Activated naive CD4-positive, alpha-beta T cell treated with anti-CD3 and anti-CD28 coated beads, Interleukin-2, amount 50 U/mL, for 24 hours (primary cell): ENCODE measurements at regions not wholly inside any gene's neighbourhood (a gene's known extent, or its start where the extent isn't known, plus 50 kb on each side); places are given as distances from the start of the nearest gene placed in this dataset.
"Not testable (repeated sequence)": the region's sequence is repeated elsewhere in the genome, so short reads cannot be mapped to it uniquely, and the experiment has no call there.

Source experiments
- H3K27ac Mint-ChIP-seq: one replicate; pipeline ENCODE4 v1.8.0; 2021; ENCODE audit warnings: mild to moderate bottlenecking, mixed read lengths
- H3K27me3 Mint-ChIP-seq: one replicate; pipeline ENCODE4 v1.8.0; 2021; ENCODE audit warnings: mixed read lengths
- H3K36me3 Mint-ChIP-seq: one replicate; pipeline ENCODE4 v1.8.0; 2021; ENCODE audit warnings: mixed read lengths
- H3K4me1 Mint-ChIP-seq: one replicate; pipeline ENCODE4 v1.8.0; 2021; ENCODE audit warnings: mixed read lengths
- H3K4me3 Mint-ChIP-seq: one replicate; pipeline ENCODE4 v1.8.0; 2021; ENCODE audit warnings: mild to moderate bottlenecking, mixed read lengths
- H3K9me3 Mint-ChIP-seq: one replicate; pipeline ENCODE4 v1.8.0; 2021; ENCODE audit warnings: mixed read lengths

- H3K4me1 Mint-ChIP-seq = no peaks in the 10 kb centered on the region
- H3K27ac Mint-ChIP-seq = no peak overlapping the region
- no peaks in the 10 kb centered on the region for H3K36me3 Mint-ChIP-seq
- H3K4me3 Mint-ChIP-seq = no peak overlapping the region
- H3K27me3 Mint-ChIP-seq = peaks cover 8% of the 10 kb centered on the region
- H3K9me3 Mint-ChIP-seq = peaks cover 2% of the 10 kb centered on the region
Observed at GRCh38 chr3:98644168-98644567, 50.8 kb upstream of the CPOX start.

GRCh38 chr3:98645039-98645438 is 51.6 kb upstream of the CPOX start:
- Mint-ChIP-seq H3K27ac (no peak overlapping the region), H3K4me1 (no peaks in the 10 kb centered on the region), H3K27me3 (peaks cover 8% of the 10 kb centered on the region), H3K9me3 (no peaks in the 10 kb centered on the region), H3K36me3 (no peaks in the 10 kb centered on the region), H3K4me3 (no peak overlapping the region)

DNA sequence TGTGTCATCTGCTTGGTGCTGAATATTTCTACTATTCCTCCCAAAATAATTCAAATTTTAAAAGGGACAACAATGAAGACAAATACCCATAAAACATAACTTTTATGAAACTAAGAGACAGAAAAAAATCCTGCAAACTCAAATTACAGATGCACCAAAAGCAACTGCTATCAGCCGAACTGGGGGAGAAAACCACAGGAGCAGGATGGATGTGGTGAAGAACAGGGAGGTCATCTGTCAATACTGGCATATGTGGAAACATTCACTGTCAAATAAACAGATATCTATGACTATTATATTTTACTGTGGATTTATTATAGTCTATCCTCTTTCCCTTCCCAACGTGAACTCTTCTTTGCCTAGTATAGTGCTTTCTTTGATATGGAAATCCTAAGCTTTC is 53.3 kb upstream of the CPOX start:
- Mint-ChIP-seq H3K9me3 (no peaks in the 10 kb centered on the region), H3K27ac (no peak overlapping the region), H3K27me3 (peaks cover 8% of the 10 kb centered on the region), H3K4me1 (peaks cover 7% of the 10 kb centered on the region), H3K4me3 (no peak overlapping the region), H3K36me3 (no peaks in the 10 kb centered on the region)

GRCh38 chr3:98647197-98647596 is 53.8 kb upstream of the CPOX start:
- H3K4me3 Mint-ChIP-seq = no peak overlapping the region
- H3K27me3 Mint-ChIP-seq = peaks cover 8% of the 10 kb centered on the region
- no peaks in the 10 kb centered on the region for H3K9me3 Mint-ChIP-seq
- H3K36me3 Mint-ChIP-seq = no peaks in the 10 kb centered on the region
- H3K4me1 Mint-ChIP-seq = peaks cover 10% of the 10 kb centered on the region
- no peak overlapping the region for H3K27ac Mint-ChIP-seq

- Mint-ChIP-seq H3K27me3 (no peaks in the 10 kb centered on the region), H3K27ac (peak overlapping the region; percentile 52), H3K4me1 (peaks cover 10% of the 10 kb centered on the region), H3K36me3 (no peaks in the 10 kb centered on the region), H3K4me3 (no peak overlapping the region), H3K9me3 (no peaks in the 10 kb centered on the region)
Observed at GRCh38 chr3:98650971-98651779, 57.8 kb upstream of the CPOX start.

- no peaks in the 10 kb centered on the region for H3K9me3 Mint-ChIP-seq
- no peak overlapping the region for H3K27ac Mint-ChIP-seq
- no peaks in the 10 kb centered on the region for H3K27me3 Mint-ChIP-seq
- peaks cover 10% of the 10 kb centered on the region for H3K4me1 Mint-ChIP-seq
- no peaks in the 10 kb centered on the region for H3K36me3 Mint-ChIP-seq
- no peak overlapping the region for H3K4me3 Mint-ChIP-seq
Observed at GRCh38 chr3:98651780-98652077, 58.3 kb upstream of the CPOX start.

DNA sequence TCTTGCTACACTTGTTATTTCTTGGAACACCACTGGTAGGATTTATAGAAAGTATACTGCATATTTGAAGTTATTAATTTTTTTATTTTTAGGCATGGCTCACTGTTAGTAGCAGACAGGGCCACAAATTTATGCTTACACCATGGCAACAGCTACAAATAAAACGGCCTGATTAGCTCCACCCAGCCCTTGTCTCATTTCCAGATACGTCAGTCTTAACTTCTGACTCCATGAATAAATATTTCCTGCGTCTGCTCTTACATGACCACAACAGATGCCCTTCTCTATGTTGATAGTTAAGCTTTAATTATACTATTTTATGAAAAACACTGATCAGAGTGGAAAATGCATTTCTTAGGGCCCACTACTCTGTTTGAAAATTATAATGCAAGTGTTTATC is 62.3 kb upstream of the CPOX start:
- H3K27me3 Mint-ChIP-seq = peaks cover 19% of the 10 kb centered on the region

DNA sequence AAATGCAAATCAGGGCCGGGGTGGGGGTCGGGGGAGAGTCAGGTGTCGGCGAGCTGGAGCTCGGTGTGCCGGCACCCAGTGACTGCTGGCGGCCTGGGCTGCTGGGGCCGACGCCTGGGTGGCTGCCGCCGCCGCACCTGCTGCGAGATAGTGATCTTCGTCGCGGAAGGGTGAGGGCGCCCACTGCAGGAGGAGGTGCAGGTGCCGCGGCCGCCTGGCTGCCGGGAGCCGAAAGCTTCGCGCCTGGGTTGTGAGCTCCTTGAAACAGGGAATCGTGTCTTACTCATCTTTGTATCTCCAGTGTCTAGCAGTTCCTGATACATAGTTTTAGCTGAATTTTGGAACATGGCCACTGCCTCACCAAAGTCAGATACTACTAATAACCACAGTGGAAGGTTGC is 64.0 kb upstream of the CPOX start:
- Mint-ChIP-seq H3K36me3 (no peaks in the 10 kb centered on the region), H3K27ac (no peak overlapping the region), H3K4me3 (no peak overlapping the region), H3K4me1 (peaks cover 4% of the 10 kb centered on the region), H3K27me3 (peaks cover 19% of the 10 kb centered on the region), H3K9me3 (no peaks in the 10 kb centered on the region)

More for the DNA sequence above, 62.3 kb upstream of the CPOX start:
- no peaks in the 10 kb centered on the region for H3K36me3 Mint-ChIP-seq
- no peak overlapping the region for H3K4me3 Mint-ChIP-seq
- H3K9me3 Mint-ChIP-seq = no peaks in the 10 kb centered on the region
- H3K27ac Mint-ChIP-seq = no peak overlapping the region
- H3K4me1 Mint-ChIP-seq = peaks cover 14% of the 10 kb centered on the region

DNA sequence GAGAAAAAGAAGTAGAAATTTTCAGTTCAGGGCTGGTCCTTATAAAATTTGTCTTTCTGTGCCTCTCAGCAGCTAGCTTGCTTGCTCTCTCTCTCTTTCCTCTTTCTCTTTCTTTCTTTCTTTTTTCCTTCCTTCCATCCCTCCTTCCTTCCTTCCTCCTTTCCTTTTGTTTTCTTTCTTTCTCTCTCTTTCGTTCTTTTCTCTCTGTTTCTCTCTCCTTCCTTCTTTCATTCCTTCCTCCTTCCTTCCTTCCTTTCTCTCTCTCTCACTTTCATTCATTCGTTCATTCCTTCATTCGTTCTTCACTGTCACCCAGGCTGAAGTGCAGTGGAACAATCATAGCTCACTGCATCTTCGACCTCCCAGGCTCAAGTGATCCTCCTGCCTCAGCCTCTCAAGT is 69.3 kb upstream of the CPOX start:
- Mint-ChIP-seq H3K27me3 (peaks cover 25% of the 10 kb centered on the region), H3K36me3 (no peaks in the 10 kb centered on the region), H3K27ac (peak overlapping the region; percentile 10), H3K4me1 (peaks cover under 1% of the 10 kb centered on the region), H3K4me3 (no peak overlapping the region), H3K9me3 (no peaks in the 10 kb centered on the region)

DNA sequence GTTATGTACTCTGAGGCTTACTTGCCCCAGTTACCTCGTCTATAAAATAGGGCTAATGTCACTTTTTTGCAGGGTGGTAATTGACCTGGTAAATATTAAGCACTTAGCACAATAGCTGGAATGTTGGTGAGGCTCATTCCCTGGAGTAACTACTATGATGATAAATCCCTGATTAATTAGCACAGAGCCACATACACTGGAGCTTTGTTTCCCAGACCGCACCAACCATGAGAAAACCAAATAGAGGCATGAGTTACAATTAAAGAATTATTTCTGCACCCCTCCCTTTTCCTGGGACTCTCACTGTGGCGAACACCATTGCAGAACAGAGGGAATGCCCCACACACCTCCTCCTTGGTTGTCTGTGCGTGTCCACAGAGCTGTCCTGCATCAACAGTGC is 76.6 kb upstream of the CPOX start:
- Mint-ChIP-seq H3K27me3 (peaks cover 4% of the 10 kb centered on the region), H3K4me3 (no peak overlapping the region), H3K36me3 (no peaks in the 10 kb centered on the region), H3K4me1 (no peaks in the 10 kb centered on the region), H3K27ac (no peak overlapping the region), H3K9me3 (no peaks in the 10 kb centered on the region)

DNA sequence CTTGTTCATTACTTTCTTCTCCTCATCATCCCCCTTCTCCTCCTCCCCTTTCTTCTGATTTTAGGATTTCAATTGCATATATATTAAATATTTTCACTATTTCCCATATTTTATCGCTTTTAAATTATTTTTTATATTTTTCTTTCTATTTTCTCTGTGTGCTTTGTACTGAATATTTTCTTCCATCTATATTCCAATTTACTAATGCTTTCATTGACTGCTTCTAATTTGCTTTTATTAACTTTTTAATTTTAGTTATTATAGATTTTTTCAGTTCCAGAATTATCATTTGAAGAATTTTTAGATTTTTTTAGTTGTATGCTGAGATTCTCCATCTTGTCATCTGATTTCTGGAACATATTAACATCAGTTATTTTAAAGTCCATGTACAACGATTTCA is 83.2 kb upstream of the ST3GAL6 start:
- H3K4me1 Mint-ChIP-seq = no peaks in the 10 kb centered on the region
- no peak overlapping the region for H3K27ac Mint-ChIP-seq
- H3K36me3 Mint-ChIP-seq = no peaks in the 10 kb centered on the region
- H3K4me3 Mint-ChIP-seq = no peak overlapping the region
- H3K9me3 Mint-ChIP-seq = peaks cover 6% of the 10 kb centered on the region
- peaks cover 3% of the 10 kb centered on the region for H3K27me3 Mint-ChIP-seq

- H3K36me3 Mint-ChIP-seq = no peaks in the 10 kb centered on the region
- no peak overlapping the region for H3K27ac Mint-ChIP-seq
- H3K4me1 Mint-ChIP-seq = no peaks in the 10 kb centered on the region
- no peak overlapping the region for H3K4me3 Mint-ChIP-seq
- H3K27me3 Mint-ChIP-seq = peaks cover 3% of the 10 kb centered on the region
- H3K9me3 Mint-ChIP-seq = peaks cover 10% of the 10 kb centered on the region
Observed at GRCh38 chr3:98680723-98681122, 82.4 kb upstream of the ST3GAL6 start.

DNA sequence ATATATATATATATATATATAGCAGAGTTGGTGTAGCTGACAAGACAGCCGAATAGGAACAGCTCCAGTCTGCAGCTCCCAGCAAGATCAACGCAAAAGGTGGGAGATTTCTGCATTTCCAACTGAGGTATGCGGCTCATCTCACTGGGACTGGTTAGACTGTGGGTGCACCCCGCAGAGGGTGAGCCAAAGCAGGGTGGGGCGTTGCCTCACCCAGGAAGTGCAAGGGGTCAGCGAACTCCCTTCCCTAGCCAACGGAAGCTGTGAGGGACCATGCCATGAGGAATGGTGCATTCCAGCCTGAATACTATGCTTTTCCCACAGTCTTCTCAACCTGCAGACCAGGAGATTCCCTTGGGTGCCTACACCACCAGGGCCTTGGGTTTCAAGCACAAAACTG is 81.7 kb upstream of the ST3GAL6 start:
- Mint-ChIP-seq H3K27me3 (peaks cover 3% of the 10 kb centered on the region), H3K9me3 (peaks cover 10% of the 10 kb centered on the region), H3K27ac (no peak overlapping the region), H3K36me3 (no peaks in the 10 kb centered on the region), H3K4me1 (no peaks in the 10 kb centered on the region), H3K4me3 (no peak overlapping the region)

DNA sequence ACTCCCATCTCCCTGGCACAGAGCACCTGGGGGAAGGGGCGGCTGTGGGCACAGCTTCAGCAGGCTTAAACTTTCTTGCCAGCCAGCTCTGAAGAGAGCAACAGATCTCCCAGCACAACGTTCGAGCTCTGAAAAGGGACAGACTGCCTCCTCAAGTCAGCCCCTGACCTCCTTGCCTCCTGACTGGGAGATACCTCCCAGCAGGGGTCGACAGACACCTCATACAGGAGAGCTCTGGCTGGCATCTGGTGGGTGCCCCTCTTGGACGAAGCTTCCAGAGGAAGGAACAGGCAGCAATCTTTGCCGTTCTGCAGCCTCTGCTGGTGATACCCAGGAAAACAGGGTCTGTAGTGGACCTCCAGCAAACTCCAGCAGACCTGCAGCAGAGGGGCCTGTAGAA is 80.7 kb upstream of the ST3GAL6 start:
- not testable (repeated sequence) for H3K36me3 Mint-ChIP-seq

GRCh38 chr3:98688363-98688762 is 74.8 kb upstream of the ST3GAL6 start:
- no peak overlapping the region for H3K27ac Mint-ChIP-seq
- H3K4me3 Mint-ChIP-seq = no peak overlapping the region
- H3K36me3 Mint-ChIP-seq = no peaks in the 10 kb centered on the region
- H3K27me3 Mint-ChIP-seq = peaks cover 2% of the 10 kb centered on the region
- no peaks in the 10 kb centered on the region for H3K4me1 Mint-ChIP-seq
- peaks cover 10% of the 10 kb centered on the region for H3K9me3 Mint-ChIP-seq

More for the DNA sequence above, 80.7 kb upstream of the ST3GAL6 start:
- peaks cover 10% of the 10 kb centered on the region for H3K9me3 Mint-ChIP-seq
- not testable (repeated sequence) for H3K4me3 Mint-ChIP-seq, H3K27me3 Mint-ChIP-seq, H3K4me1 Mint-ChIP-seq, H3K27ac Mint-ChIP-seq

- Mint-ChIP-seq H3K27me3 (no peaks in the 10 kb centered on the region), H3K4me1 (no peaks in the 10 kb centered on the region), H3K4me3 (no peak overlapping the region), H3K27ac (no peak overlapping the region), H3K9me3 (no peaks in the 10 kb centered on the region), H3K36me3 (no peaks in the 10 kb centered on the region)
Observed at GRCh38 chr3:98690876-98691275, 72.3 kb upstream of the ST3GAL6 start.

- H3K27ac Mint-ChIP-seq = no peak overlapping the region
- no peaks in the 10 kb centered on the region for H3K4me1 Mint-ChIP-seq
- H3K9me3 Mint-ChIP-seq = no peaks in the 10 kb centered on the region
- H3K36me3 Mint-ChIP-seq = no peaks in the 10 kb centered on the region
- no peaks in the 10 kb centered on the region for H3K27me3 Mint-ChIP-seq
- H3K4me3 Mint-ChIP-seq = no peak overlapping the region
Observed at GRCh38 chr3:98691897-98692296, 71.2 kb upstream of the ST3GAL6 start.
